ENCODE measurements at regions not wholly inside any gene's neighbourhood (a gene's known extent, or its start where the extent isn't known, plus 50 kb on each side); places are given as distances from the start of the nearest gene placed in this dataset.

DNA sequence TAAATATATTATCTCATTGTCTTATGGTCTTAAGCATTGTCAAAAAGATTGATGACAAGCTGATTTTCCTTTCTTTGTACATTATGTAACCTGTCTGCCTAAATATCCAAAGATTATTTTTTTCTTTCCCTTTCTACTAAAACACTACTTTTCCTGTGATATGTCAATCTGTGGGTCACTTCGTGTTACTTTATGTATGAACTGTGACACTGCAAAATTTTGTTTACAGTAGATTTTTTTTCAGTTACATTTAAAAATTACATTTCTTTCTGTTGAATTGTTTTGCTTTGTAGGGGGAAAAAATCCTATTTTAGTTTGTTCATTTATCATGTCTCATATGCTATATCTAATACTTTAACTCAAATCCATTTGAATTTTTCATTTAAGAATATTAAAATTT lies 392.3 kb upstream of the ATXN7L3B start:
- TF ChIP-seq EZH2 (IDR thresholded peaks at IDR 0.05; ENCODE audit: borderline replicate concordance, insufficient read depth, low read length, poor library complexity, severe bottlenecking) (no peak), MXI1 (conservative IDR thresholded peaks at IDR 0.05; ENCODE audit: poor library complexity, severe bottlenecking) (no peak), REST (IDR thresholded peaks at IDR 0.05; ENCODE audit: borderline replicate concordance) (no peak), POLR2AphosphoS5 (IDR thresholded peaks at IDR 0.05) (no peak), TAF1 (IDR thresholded peaks at IDR 0.05; ENCODE audit: low read depth) (no peak), RAD21 (conservative IDR thresholded peaks at IDR 0.05) (no peak)
- Histone ChIP-seq H3K27ac (ENCODE audit: low read length) (no peak overlapping the region), H3K9me2 (ENCODE audit: insufficient read depth, low read length) (no peaks in the 10 kb centered on the region), H3K36me3 (ENCODE audit: insufficient read depth, low read length) (no peaks in the 10 kb centered on the region), H3F3A (ENCODE audit: insufficient read depth, low read length, poor library complexity, severe bottlenecking) (no peaks in the 10 kb centered on the region), H3K4me2 (ENCODE audit: low read length) (no peak overlapping the region), H3K9ac (ENCODE audit: low read length) (no peak overlapping the region), H4K20me1 (ENCODE audit: insufficient read depth) (no peaks in the 10 kb centered on the region), H3K9me3 (ENCODE audit: low read length) (no peaks in the 10 kb centered on the region), H3K79me2 (replicated peaks; ENCODE audit: insufficient read depth, low read length) (no peaks in the 10 kb centered on the region), H3K4me3 (ENCODE audit: low read length) (no peak overlapping the region), H2AFZ (ENCODE audit: low read depth, low read length) (no peak overlapping the region), H3K27me3 (ENCODE audit: insufficient read depth, low read depth, low read length) (no peaks in the 10 kb centered on the region)

GRCh38 chr12:74148849-74149248 lies 388.8 kb upstream of the ATXN7L3B start:
- Histone ChIP-seq H3K79me2 (replicated peaks; ENCODE audit: insufficient read depth, low read length) (no peaks in the 10 kb centered on the region), H2AFZ (ENCODE audit: low read depth, low read length) (no peak overlapping the region), H4K20me1 (ENCODE audit: insufficient read depth) (no peaks in the 10 kb centered on the region), H3K9me2 (ENCODE audit: insufficient read depth, low read length) (no peaks in the 10 kb centered on the region), H3K36me3 (ENCODE audit: insufficient read depth, low read length) (no peaks in the 10 kb centered on the region), H3K27ac (ENCODE audit: low read length) (no peak overlapping the region), H3K9me3 (ENCODE audit: low read length) (no peaks in the 10 kb centered on the region), H3K9ac (ENCODE audit: low read length) (no peak overlapping the region), H3K4me2 (ENCODE audit: low read length) (no peak overlapping the region), H3F3A (ENCODE audit: insufficient read depth, low read length, poor library complexity, severe bottlenecking) (no peaks in the 10 kb centered on the region), H3K27me3 (ENCODE audit: insufficient read depth, low read depth, low read length) (no peaks in the 10 kb centered on the region), H3K4me3 (ENCODE audit: low read length) (no peak overlapping the region)
- TF ChIP-seq, protein P1, sequence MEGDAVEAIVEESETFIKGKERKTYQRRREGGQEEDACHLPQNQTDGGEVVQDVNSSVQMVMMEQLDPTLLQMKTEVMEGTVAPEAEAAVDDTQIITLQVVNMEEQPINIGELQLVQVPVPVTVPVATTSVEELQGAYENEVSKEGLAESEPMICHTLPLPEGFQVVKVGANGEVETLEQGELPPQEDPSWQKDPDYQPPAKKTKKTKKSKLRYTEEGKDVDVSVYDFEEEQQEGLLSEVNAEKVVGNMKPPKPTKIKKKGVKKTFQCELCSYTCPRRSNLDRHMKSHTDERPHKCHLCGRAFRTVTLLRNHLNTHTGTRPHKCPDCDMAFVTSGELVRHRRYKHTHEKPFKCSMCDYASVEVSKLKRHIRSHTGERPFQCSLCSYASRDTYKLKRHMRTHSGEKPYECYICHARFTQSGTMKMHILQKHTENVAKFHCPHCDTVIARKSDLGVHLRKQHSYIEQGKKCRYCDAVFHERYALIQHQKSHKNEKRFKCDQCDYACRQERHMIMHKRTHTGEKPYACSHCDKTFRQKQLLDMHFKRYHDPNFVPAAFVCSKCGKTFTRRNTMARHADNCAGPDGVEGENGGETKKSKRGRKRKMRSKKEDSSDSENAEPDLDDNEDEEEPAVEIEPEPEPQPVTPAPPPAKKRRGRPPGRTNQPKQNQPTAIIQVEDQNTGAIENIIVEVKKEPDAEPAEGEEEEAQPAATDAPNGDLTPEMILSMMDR (IDR thresholded peaks at IDR 0.05; ENCODE audit: poor library complexity, severe bottlenecking) = no peak
- TF ChIP-seq REST (IDR thresholded peaks at IDR 0.05; ENCODE audit: borderline replicate concordance) (no peak), EP300 (conservative IDR thresholded peaks at IDR 0.05; ENCODE audit: poor library complexity, severe bottlenecking) (no peak), TAF1 (IDR thresholded peaks at IDR 0.05; ENCODE audit: low read depth) (no peak), SMC3 (conservative IDR thresholded peaks at IDR 0.05; ENCODE audit: poor library complexity) (no peak), EZH2 (IDR thresholded peaks at IDR 0.05; ENCODE audit: borderline replicate concordance, insufficient read depth, low read length, poor library complexity, severe bottlenecking) (no peak), POLR2AphosphoS5 (IDR thresholded peaks at IDR 0.05) (no peak), MXI1 (conservative IDR thresholded peaks at IDR 0.05; ENCODE audit: poor library complexity, severe bottlenecking) (no peak), RAD21 (conservative IDR thresholded peaks at IDR 0.05) (no peak)

Measured in neural cell (in vitro differentiated cells).